PC-3 (cell line): ENCODE measurements at regions not wholly inside any gene's neighbourhood (a gene's known extent, or its start where the extent isn't known, plus 50 kb on each side); places are given as distances from the start of the nearest gene placed in this dataset.
A peak's percentile ranks its signal among the peaks of the same experiment; 100 is the strongest.

Experiments
- ATAC-seq: fragments of 200-7000 bp; cut with Tn5 transposase; 2 replicates; pipeline ENCODE4 v1.9.1; 2020; ENCODE audit warnings: mild to moderate bottlenecking, moderate library complexity
- BruUV-seq: library from RNA; stranded (reverse); fragments of 400-500 nt; replicated peaks from 2 replicates; lab custom pipeline; 2021; lab: Mats Ljungman, UMichigan
- CTCF ChIA-PET: fragments of 300-600 bp; sonication (Branson Sonifier 250); formaldehyde crosslinking; loops from one replicate; lab custom pipeline; 2022; ENCODE audit warnings: antibody characterized with exemption; lab: Charles Lee
- POLR2A ChIA-PET: fragments of 300-600 bp; sonication (Branson Sonifier 250); formaldehyde crosslinking; loops from one replicate; lab custom pipeline; 2022; ENCODE audit warnings: antibody characterized with exemption; ENCODE audit not compliant: unreplicated experiment; lab: Charles Lee
- DNase-seq: peaks from one replicate; pipeline ENCODE4 v3.0.0-alpha.2; 2015
- H2AFZ ChIP-seq: fragments of 300-600 bp; sonication (generic); 2 replicates; pipeline ENCODE4 v1.6.0; 2016; ENCODE audit warnings: antibody characterized with exemption, low read length
- H3F3A ChIP-seq: fragments of 300-600 bp; sonication (generic); one replicate; pipeline ENCODE4 v1.6.0; 2017; ENCODE audit warnings: antibody characterized with exemption, low read length, control low read depth, mild to moderate bottlenecking; ENCODE audit not compliant: unreplicated experiment
- H3K27ac ChIP-seq: fragments of 300-600 bp; sonication (generic); 2 replicates; pipeline ENCODE4 v1.5.1; 2016; ENCODE audit warnings: mild to moderate bottlenecking, low read length
- H3K27me3 ChIP-seq: fragments of 300-600 bp; sonication (generic); 2 replicates; pipeline ENCODE4 v1.6.1; 2016; ENCODE audit warnings: low read length, mixed read lengths
- H3K36me3 ChIP-seq: fragments of 300-600 bp; sonication (generic); 2 replicates; pipeline ENCODE4 v1.6.1; 2016; ENCODE audit warnings: low read depth, mixed run types, low read length, mixed read lengths
- H3K4me1 ChIP-seq: fragments of 300-600 bp; sonication (generic); 2 replicates; pipeline ENCODE4 v1.5.1; 2016; ENCODE audit warnings: low read length; ENCODE audit not compliant: insufficient read depth
- H3K4me2 ChIP-seq: fragments of 300-600 bp; sonication (generic); 2 replicates; pipeline ENCODE4 v1.6.0; 2016; ENCODE audit warnings: low read length
- H3K4me3 ChIP-seq: fragments of 300-600 bp; sonication (generic); 2 replicates; pipeline ENCODE4 v1.5.1; 2016; ENCODE audit warnings: mild to moderate bottlenecking, low read length, mixed read lengths
- H3K79me2 ChIP-seq: fragments of 300-600 bp; sonication (generic); 2 replicates; pipeline ENCODE4 v1.6.1; 2017; ENCODE audit warnings: low read length, mixed read lengths
- H3K9ac ChIP-seq: fragments of 300-600 bp; sonication (generic); 2 replicates; pipeline ENCODE4 v1.6.0; 2016; ENCODE audit warnings: mild to moderate bottlenecking, low read length
- H3K9me2 ChIP-seq: fragments of 300-600 bp; sonication (generic); replicated peaks from 2 replicates; pipeline ENCODE4 v1.6.1; 2016; ENCODE audit warnings: mixed run types, low read length, mixed read lengths
- H3K9me3 ChIP-seq: fragments of 300-600 bp; sonication (generic); 2 replicates; pipeline ENCODE4 v1.6.1; 2016; ENCODE audit warnings: low read length, mixed read lengths
- H4K20me1 ChIP-seq: fragments of 300-600 bp; sonication (generic); 2 replicates; pipeline ENCODE4 v1.6.1; 2016; ENCODE audit warnings: low read length, mixed read lengths
- CTCF ChIP-seq: fragments of 300-600 bp; sonication (generic); conservative IDR thresholded peaks from 2 replicates; pipeline ENCODE4 v1.5.1; 2017; ENCODE audit warnings: antibody characterized with exemption, low read depth, mild to moderate bottlenecking, low read length
- EZH2 ChIP-seq: fragments of 300-600 bp; sonication (generic); IDR thresholded peaks from one replicate; pipeline ENCODE4 v1.6.1; 2017; ENCODE audit warnings: antibody characterized with exemption, mild to moderate bottlenecking, low read length; ENCODE audit not compliant: unreplicated experiment
- EZH2phosphoT487 ChIP-seq: fragments of 300-600 bp; sonication (generic); IDR thresholded peaks from 2 replicates; pipeline ENCODE4 v1.6.1; 2018; ENCODE audit warnings: mild to moderate bottlenecking, antibody characterized with exemption, low read length, borderline replicate concordance
- intact Hi-C: fragments of 100-400 bp; cut with micrococcal nuclease; formaldehyde crosslinking; loops from 2 replicates; pipeline ENCODE4 v1.9.0; 2023

- peak overlapping the region; percentile 81 for H3K27ac ChIP-seq
- no peak overlapping the region for H3K4me3 ChIP-seq
- no TSS peak for BruUV-seq
- DNase-seq (peak; percentile 84), ATAC-seq (peak; percentile 77)
- intact Hi-C loops = loop anchor here (1.0 kb wide), 1 partner anchor 98 kb away; no protein-coding TSS in a partner anchor
- ChIA-PET POLR2A (interaction anchor here (0.6 kb wide), 1 partner anchor 15 kb away, joined by 3 read pairs; no protein-coding TSS in a partner anchor), CTCF (no interaction called here)
- no peaks in the 10 kb centered on the region for H3K36me3 ChIP-seq
- H3K9me2 ChIP-seq = no peaks in the 10 kb centered on the region
- H3K9ac ChIP-seq = peak overlapping the region; percentile 57
- peaks cover 30% of the 10 kb centered on the region; the same call in 1 of the 2 replicates for H3K79me2 ChIP-seq
- H3K9me3 ChIP-seq = no peaks in the 10 kb centered on the region
- H4K20me1 ChIP-seq = no peaks in the 10 kb centered on the region
- no peak for TF ChIP-seq EZH2
- TF ChIP-seq CTCF = no peak
- no peak for TF ChIP-seq EZH2phosphoT487
- no peaks in the 10 kb centered on the region for H3K27me3 ChIP-seq
- H3K4me2 ChIP-seq = peak overlapping the region; percentile 53
- H3K4me1 ChIP-seq = peaks cover 45% of the 10 kb centered on the region
- no peak overlapping the region for H2AFZ ChIP-seq
- H3F3A ChIP-seq = no peaks in the 10 kb centered on the region
These were observed 116.6 kb upstream of the IQSEC1 start for GRCh38 chr3:13189639-13190377.

DNA sequence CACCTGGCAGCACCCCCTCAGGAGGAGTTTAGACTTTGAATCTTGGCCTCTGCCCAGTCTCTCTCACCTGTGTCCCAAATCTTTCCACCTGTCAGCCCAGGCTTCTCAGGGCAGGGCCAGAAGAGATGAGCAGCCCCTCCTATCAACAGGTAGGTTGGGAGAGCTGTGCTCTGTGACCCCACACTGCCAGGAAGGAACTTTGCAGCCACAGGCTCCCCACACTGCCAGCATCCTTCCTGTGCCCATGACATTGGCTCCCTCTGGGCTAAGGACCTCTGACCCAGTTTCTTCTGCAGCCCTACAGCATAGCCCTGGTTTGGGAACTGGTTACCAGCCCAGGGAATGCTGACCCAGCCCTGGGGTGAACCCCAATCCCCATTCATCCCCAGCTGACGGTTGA lies 115.7 kb upstream of the IQSEC1 start:
- Histone ChIP-seq H3K36me3 (no peaks in the 10 kb centered on the region), H3K4me3 (no peak overlapping the region), H3K27ac (peak overlapping the region; percentile 81), H2AFZ (no peak overlapping the region), H3K9ac (peak overlapping the region; percentile 57), H3K9me3 (no peaks in the 10 kb centered on the region), H3K27me3 (no peaks in the 10 kb centered on the region), H3K9me2 (no peaks in the 10 kb centered on the region), H4K20me1 (no peaks in the 10 kb centered on the region), H3K79me2 (peaks cover 23% of the 10 kb centered on the region; the same call in 1 of the 2 replicates), H3K4me2 (peak overlapping the region; percentile 53), H3K4me1 (peaks cover 37% of the 10 kb centered on the region), H3F3A (no peaks in the 10 kb centered on the region)
- no TSS peak for BruUV-seq
- ChIA-PET CTCF (no interaction called here), POLR2A (no interaction called here)
- intact Hi-C loops = loop anchor here (1.0 kb wide), 1 partner anchor 97 kb away; no protein-coding TSS in a partner anchor
- TF ChIP-seq EZH2 (no peak), CTCF (no peak), EZH2phosphoT487 (no peak)
- ATAC-seq (no peak), DNase-seq (no peak)
